ENCODE measurements at regions not wholly inside any gene's neighbourhood (a gene's known extent, or its start where the extent isn't known, plus 50 kb on each side); places are given as distances from the start of the nearest gene placed in this dataset.

GRCh38 chr13:18953139-18953930, 228.3 kb downstream of the TUBA3C start:
- H3K4me3 ChIP-seq (ENCODE audit: low read depth, low read length, poor library complexity, severe bottlenecking): no peak overlapping the region
- no peaks in the 10 kb centered on the region for H3F3A ChIP-seq (ENCODE audit: insufficient read depth, low read length)
- no peaks in the 10 kb centered on the region for H3K36me3 ChIP-seq (ENCODE audit: insufficient read depth, low read length)
- no peak overlapping the region for H2AFZ ChIP-seq (ENCODE audit: low read length)
- H3K9me2 ChIP-seq (ENCODE audit: low read depth, low read length): no peaks in the 10 kb centered on the region
- H3K4me2 ChIP-seq (ENCODE audit: low read length): no peak overlapping the region
- H4K20me1 ChIP-seq (ENCODE audit: insufficient read depth, low read length): no peaks in the 10 kb centered on the region
- no peaks in the 10 kb centered on the region for H3K9me3 ChIP-seq (ENCODE audit: low read length)
- H3K27me3 ChIP-seq (ENCODE audit: insufficient read depth, low read length): no peaks in the 10 kb centered on the region
- H3K4me1 ChIP-seq (ENCODE audit: insufficient read depth, low read length, severe bottlenecking): no peaks in the 10 kb centered on the region
- H3K79me2 ChIP-seq (ENCODE audit: insufficient read depth, low read length): no peaks in the 10 kb centered on the region
- TF ChIP-seq CTCF (IDR thresholded peaks at IDR 0.05; ENCODE audit: low read length) (no peak), EZH2 (IDR thresholded peaks at IDR 0.05; ENCODE audit: borderline replicate concordance, low read length) (no peak)
- H3K9ac ChIP-seq (ENCODE audit: low read length): no peak overlapping the region
- no peak overlapping the region for H3K27ac ChIP-seq (ENCODE audit: low read depth, low read length, poor library complexity, severe bottlenecking)

GRCh38 chr13:18952225-18953016, 229.2 kb downstream of the TUBA3C start:
- H3K36me3 ChIP-seq (ENCODE audit: insufficient read depth, low read length): no peaks in the 10 kb centered on the region
- no peak overlapping the region for H3K9ac ChIP-seq (ENCODE audit: low read length)
- H3K4me1 ChIP-seq (ENCODE audit: insufficient read depth, low read length, severe bottlenecking): no peaks in the 10 kb centered on the region
- no peak overlapping the region for H3K27ac ChIP-seq (ENCODE audit: low read depth, low read length, poor library complexity, severe bottlenecking)
- H3K79me2 ChIP-seq (ENCODE audit: insufficient read depth, low read length): no peaks in the 10 kb centered on the region
- H3K9me3 ChIP-seq (ENCODE audit: low read length): no peaks in the 10 kb centered on the region
- H2AFZ ChIP-seq (ENCODE audit: low read length): no peak overlapping the region
- H3K4me3 ChIP-seq (ENCODE audit: low read depth, low read length, poor library complexity, severe bottlenecking): no peak overlapping the region
- H3F3A ChIP-seq (ENCODE audit: insufficient read depth, low read length): no peaks in the 10 kb centered on the region
- no peaks in the 10 kb centered on the region for H3K27me3 ChIP-seq (ENCODE audit: insufficient read depth, low read length)
- H3K9me2 ChIP-seq (ENCODE audit: low read depth, low read length): no peaks in the 10 kb centered on the region
- no peak for TF ChIP-seq CTCF (IDR thresholded peaks at IDR 0.05; ENCODE audit: low read length)
- TF ChIP-seq EZH2 (IDR thresholded peaks at IDR 0.05; ENCODE audit: borderline replicate concordance, low read length): no peak
- no peak overlapping the region for H3K4me2 ChIP-seq (ENCODE audit: low read length)
- H4K20me1 ChIP-seq (ENCODE audit: insufficient read depth, low read length): no peaks in the 10 kb centered on the region

GRCh38 chr13:18951412-18951811, 230.2 kb downstream of the TUBA3C start:
- H3K4me2 ChIP-seq (ENCODE audit: low read length): no peak overlapping the region
- H3K79me2 ChIP-seq (ENCODE audit: insufficient read depth, low read length): no peaks in the 10 kb centered on the region
- no peaks in the 10 kb centered on the region for H3K36me3 ChIP-seq (ENCODE audit: insufficient read depth, low read length)
- H4K20me1 ChIP-seq (ENCODE audit: insufficient read depth, low read length): no peaks in the 10 kb centered on the region
- H3F3A ChIP-seq (ENCODE audit: insufficient read depth, low read length): no peaks in the 10 kb centered on the region
- TF ChIP-seq EZH2 (IDR thresholded peaks at IDR 0.05; ENCODE audit: borderline replicate concordance, low read length) (no peak), CTCF (IDR thresholded peaks at IDR 0.05; ENCODE audit: low read length) (no peak)
- no peak overlapping the region for H2AFZ ChIP-seq (ENCODE audit: low read length)
- H3K4me3 ChIP-seq (ENCODE audit: low read depth, low read length, poor library complexity, severe bottlenecking): no peak overlapping the region
- no peaks in the 10 kb centered on the region for H3K27me3 ChIP-seq (ENCODE audit: insufficient read depth, low read length)
- H3K27ac ChIP-seq (ENCODE audit: low read depth, low read length, poor library complexity, severe bottlenecking): no peak overlapping the region
- H3K9me2 ChIP-seq (ENCODE audit: low read depth, low read length): no peaks in the 10 kb centered on the region
- H3K9ac ChIP-seq (ENCODE audit: low read length): no peak overlapping the region
- H3K9me3 ChIP-seq (ENCODE audit: low read length): no peaks in the 10 kb centered on the region
- no peaks in the 10 kb centered on the region for H3K4me1 ChIP-seq (ENCODE audit: insufficient read depth, low read length, severe bottlenecking)
